HG03175 (cell line): ENCODE measurements at regions not wholly inside any gene's neighbourhood (a gene's known extent, or its start where the extent isn't known, plus 50 kb on each side); places are given as distances from the start of the nearest gene placed in this dataset.

ENCODE experiments used
- ATAC-seq: cut with Tn5 transposase; IDR thresholded peaks from one replicate; pipeline ENCODE4 v1.9.1; 2021; ENCODE audit warnings: mild to moderate bottlenecking, moderate library complexity; ENCODE audit not compliant: unreplicated experiment

- no peak for ATAC-seq
Observed at GRCh38 chr15:93887151-93887550, 344.2 kb upstream of the MCTP2 start.

GRCh38 chr15:93882779-93883178 is 348.6 kb upstream of the MCTP2 start:
- no peak for ATAC-seq

GRCh38 chr15:93882141-93882540 is 349.2 kb upstream of the MCTP2 start:
- ATAC-seq, result no peak

GRCh38 chr15:93881310-93881709 is 350.1 kb upstream of the MCTP2 start:
- ATAC-seq, result no peak

GRCh38 chr15:93880358-93880757 is 351.0 kb upstream of the MCTP2 start:
- ATAC-seq, result no peak

GRCh38 chr15:93870583-93870982 is 360.8 kb upstream of the MCTP2 start:
- no peak for ATAC-seq

GRCh38 chr15:93866948-93867347 is 364.4 kb upstream of the MCTP2 start:
- ATAC-seq, result no peak

- no peak for ATAC-seq
Observed at GRCh38 chr15:93866476-93866875, 364.9 kb upstream of the MCTP2 start.

- no peak for ATAC-seq
Observed at GRCh38 chr15:93865586-93865985, 365.8 kb upstream of the MCTP2 start.

- no peak for ATAC-seq
Observed at GRCh38 chr15:93862791-93863190, 368.6 kb upstream of the MCTP2 start.

- ATAC-seq, result no peak
Observed at GRCh38 chr15:93861956-93862741, 369.2 kb upstream of the MCTP2 start.

- no peak for ATAC-seq
Observed at GRCh38 chr15:93861413-93861812, 369.9 kb upstream of the MCTP2 start.

GRCh38 chr15:93860701-93861100 is 370.7 kb upstream of the MCTP2 start:
- ATAC-seq, result no peak

- no peak for ATAC-seq
Observed at GRCh38 chr15:93859176-93859575, 372.2 kb upstream of the MCTP2 start.

- ATAC-seq, result no peak
Observed at GRCh38 chr15:93855181-93855826, 376.1 kb upstream of the MCTP2 start.

- no peak for ATAC-seq
Observed at GRCh38 chr15:93854088-93854487, 377.3 kb upstream of the MCTP2 start.

- ATAC-seq, result no peak
Observed at GRCh38 chr15:93852761-93853160, 378.6 kb upstream of the MCTP2 start.

- ATAC-seq, result no peak
Observed at GRCh38 chr15:93848490-93848889, 382.9 kb upstream of the MCTP2 start.

GRCh38 chr15:93848076-93848475 is 383.3 kb upstream of the MCTP2 start:
- no peak for ATAC-seq

GRCh38 chr15:93846148-93846547 is 385.2 kb upstream of the MCTP2 start:
- ATAC-seq, result no peak

- ATAC-seq, result no peak
Observed at GRCh38 chr15:93837450-93837849, 393.9 kb upstream of the MCTP2 start.

- ATAC-seq, result no peak
Observed at GRCh38 chr15:93835344-93835743, 396.0 kb upstream of the MCTP2 start.

- ATAC-seq, result no peak
Observed at GRCh38 chr15:93831641-93832040, 399.7 kb upstream of the MCTP2 start.
